ENCODE measurements at regions not wholly inside any gene's neighbourhood (a gene's known extent, or its start where the extent isn't known, plus 50 kb on each side); places are given as distances from the start of the nearest gene placed in this dataset.

DNA sequence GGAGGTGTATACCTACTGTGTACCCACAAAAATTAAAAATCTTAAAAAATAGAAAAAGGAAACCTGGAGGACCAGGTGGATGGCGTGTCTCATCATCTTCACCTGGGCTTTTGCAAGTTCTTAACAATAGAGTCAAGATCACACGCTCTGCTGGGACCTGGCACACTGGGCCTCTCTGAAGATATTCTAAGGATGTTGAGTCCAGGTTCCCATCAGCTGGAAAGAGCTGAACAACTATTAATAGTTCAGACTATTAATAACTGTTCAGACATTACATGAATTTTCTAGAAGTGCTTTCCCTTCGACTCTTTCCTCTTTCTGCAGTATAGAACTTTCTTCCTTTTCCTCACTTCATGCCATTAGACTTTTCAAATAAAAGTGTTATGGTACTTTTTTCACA is 320.2 kb upstream of the IL12A start (continued):
- TF ChIP-seq, protein P1, sequence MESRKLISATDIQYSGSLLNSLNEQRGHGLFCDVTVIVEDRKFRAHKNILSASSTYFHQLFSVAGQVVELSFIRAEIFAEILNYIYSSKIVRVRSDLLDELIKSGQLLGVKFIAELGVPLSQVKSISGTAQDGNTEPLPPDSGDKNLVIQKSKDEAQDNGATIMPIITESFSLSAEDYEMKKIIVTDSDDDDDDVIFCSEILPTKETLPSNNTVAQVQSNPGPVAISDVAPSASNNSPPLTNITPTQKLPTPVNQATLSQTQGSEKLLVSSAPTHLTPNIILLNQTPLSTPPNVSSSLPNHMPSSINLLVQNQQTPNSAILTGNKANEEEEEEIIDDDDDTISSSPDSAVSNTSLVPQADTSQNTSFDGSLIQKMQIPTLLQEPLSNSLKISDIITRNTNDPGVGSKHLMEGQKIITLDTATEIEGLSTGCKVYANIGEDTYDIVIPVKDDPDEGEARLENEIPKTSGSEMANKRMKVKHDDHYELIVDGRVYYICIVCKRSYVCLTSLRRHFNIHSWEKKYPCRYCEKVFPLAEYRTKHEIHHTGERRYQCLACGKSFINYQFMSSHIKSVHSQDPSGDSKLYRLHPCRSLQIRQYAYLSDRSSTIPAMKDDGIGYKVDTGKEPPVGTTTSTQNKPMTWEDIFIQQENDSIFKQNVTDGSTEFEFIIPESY (IDR thresholded peaks at IDR 0.05; ENCODE audit: extremely low read depth, insufficient replicate concordance, low read length): no peak
- TF ChIP-seq, protein P2, sequence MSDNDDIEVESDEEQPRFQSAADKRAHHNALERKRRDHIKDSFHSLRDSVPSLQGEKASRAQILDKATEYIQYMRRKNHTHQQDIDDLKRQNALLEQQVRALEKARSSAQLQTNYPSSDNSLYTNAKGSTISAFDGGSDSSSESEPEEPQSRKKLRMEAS (IDR thresholded peaks at IDR 0.05): no peak
- TF ChIP-seq POLR2AphosphoS5 (IDR thresholded peaks at IDR 0.05; ENCODE audit: low read depth, low read length) (no peak), FOSL1 (IDR thresholded peaks at IDR 0.05; ENCODE audit: low read depth) (no peak), SRF (IDR thresholded peaks at IDR 0.05; ENCODE audit: low read depth) (no peak), EGR1 (IDR thresholded peaks at IDR 0.05; ENCODE audit: low read depth) (no peak), CBX3 (IDR thresholded peaks at IDR 0.05; ENCODE audit: low read depth) (no peak), ELF1 (IDR thresholded peaks at IDR 0.05; ENCODE audit: borderline replicate concordance, low read depth) (no peak), ZFX (IDR thresholded peaks at IDR 0.05) (no peak), JUND (IDR thresholded peaks at IDR 0.05) (no peak), EZH2 (IDR thresholded peaks at IDR 0.05) (no peak), ZNF274 (IDR thresholded peaks at IDR 0.05; ENCODE audit: low read depth, low read length) (no peak)
- TF ChIP-seq, protein P3, sequence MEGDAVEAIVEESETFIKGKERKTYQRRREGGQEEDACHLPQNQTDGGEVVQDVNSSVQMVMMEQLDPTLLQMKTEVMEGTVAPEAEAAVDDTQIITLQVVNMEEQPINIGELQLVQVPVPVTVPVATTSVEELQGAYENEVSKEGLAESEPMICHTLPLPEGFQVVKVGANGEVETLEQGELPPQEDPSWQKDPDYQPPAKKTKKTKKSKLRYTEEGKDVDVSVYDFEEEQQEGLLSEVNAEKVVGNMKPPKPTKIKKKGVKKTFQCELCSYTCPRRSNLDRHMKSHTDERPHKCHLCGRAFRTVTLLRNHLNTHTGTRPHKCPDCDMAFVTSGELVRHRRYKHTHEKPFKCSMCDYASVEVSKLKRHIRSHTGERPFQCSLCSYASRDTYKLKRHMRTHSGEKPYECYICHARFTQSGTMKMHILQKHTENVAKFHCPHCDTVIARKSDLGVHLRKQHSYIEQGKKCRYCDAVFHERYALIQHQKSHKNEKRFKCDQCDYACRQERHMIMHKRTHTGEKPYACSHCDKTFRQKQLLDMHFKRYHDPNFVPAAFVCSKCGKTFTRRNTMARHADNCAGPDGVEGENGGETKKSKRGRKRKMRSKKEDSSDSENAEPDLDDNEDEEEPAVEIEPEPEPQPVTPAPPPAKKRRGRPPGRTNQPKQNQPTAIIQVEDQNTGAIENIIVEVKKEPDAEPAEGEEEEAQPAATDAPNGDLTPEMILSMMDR (IDR thresholded peaks at IDR 0.05 in 2 of 3, conservative IDR thresholded peaks at IDR 0.05 in 1 of 3; ENCODE audit: borderline replicate concordance in 1 of 3, insufficient read depth in 1 of 3, low read depth in 2 of 3, low read length in 2 of 3): no peak

Data from HCT116 (cell line).